HG02970 (cell line): ENCODE measurements at regions not wholly inside any gene's neighbourhood (a gene's known extent, or its start where the extent isn't known, plus 50 kb on each side); places are given as distances from the start of the nearest gene placed in this dataset.

Experiments
- ATAC-seq: cut with Tn5 transposase; IDR thresholded peaks from one replicate; pipeline ENCODE4 v1.9.1; 2021; ENCODE audit warnings: mild to moderate bottlenecking, moderate library complexity, moderate number of reproducible peaks; ENCODE audit not compliant: unreplicated experiment, low FRiP score

DNA sequence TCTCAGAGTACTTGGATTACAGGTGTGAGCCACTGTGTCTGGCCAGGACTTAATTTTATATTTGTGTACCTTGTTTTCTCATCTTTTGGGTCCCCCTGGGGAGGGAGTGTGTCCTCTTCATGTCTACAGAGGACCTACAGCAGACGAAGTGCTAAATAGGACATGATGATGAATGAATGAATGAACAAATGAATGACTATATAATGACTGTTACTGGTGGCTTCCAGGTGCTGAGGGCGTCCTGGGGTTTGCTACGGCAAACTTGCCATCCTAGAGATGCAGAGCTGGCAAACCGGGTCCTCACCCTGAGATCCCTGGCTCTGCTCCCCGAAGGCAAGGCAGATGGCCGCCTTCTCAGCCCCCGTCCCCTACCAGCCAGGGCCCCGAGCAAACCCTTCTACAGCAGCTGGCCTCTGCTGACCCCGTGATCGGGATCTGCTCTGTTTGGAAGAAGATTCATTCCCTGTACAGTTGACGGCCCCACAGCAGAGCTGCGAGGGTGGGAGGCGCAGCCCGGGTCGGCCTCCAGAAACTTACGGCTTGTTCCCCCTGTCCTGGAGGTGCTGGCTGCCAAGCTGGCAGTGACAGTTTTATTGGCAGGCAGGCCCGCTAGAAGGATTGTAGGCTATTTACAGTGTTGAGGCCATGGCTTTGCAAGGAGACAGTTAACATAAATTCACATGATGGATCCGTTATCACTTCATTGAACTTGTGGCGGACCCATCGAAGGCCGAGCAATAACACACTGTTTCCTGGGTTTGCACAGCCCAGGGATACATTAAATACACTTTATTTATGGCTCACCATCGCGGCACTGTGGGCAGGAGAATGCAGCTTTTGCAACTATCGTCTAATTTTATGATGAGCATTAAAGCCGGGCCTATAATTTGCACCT, 197.7 kb upstream of the GSE1 start:
- no peak for ATAC-seq

- ATAC-seq = no peak
These were observed 196.7 kb upstream of the GSE1 start for GRCh38 chr16:85416228-85417109.

DNA sequence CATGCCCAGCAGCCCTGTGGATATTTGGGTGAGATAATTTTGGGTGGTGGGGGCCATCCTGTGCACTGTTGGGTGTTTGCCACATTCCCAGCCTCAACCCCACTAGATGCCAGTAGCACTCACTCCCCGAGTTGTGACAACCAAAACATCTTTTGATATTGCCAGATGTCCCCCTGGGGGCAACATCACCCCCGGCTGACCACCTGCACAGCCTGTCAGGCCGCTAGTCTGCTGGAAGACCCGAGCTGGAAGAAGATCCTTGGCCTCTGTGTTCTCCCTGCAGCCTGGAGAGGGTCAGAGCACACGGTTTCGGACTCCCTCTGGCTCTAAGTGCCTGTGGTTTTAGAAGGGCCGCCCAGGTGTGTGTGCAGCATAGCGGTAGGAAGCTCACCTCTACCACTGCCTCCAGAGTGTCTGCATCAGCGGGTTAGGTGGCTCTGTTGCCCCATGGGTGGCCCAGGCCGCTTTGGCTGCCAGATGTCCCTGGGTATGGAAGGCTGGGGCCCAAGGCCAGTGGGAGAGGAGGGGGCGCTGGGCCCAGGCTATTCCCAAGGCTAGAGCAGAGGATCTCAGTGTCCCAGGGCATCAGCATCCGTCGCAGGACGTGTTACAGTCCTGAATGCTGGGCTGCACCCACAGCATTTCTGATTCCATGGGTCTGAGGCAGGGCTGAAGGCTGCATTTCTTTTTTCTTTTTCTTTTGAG, 195.8 kb upstream of the GSE1 start:
- ATAC-seq = no peak

- no peak for ATAC-seq
These were observed 194.1 kb upstream of the GSE1 start for GRCh38 chr16:85418978-85419491.

DNA sequence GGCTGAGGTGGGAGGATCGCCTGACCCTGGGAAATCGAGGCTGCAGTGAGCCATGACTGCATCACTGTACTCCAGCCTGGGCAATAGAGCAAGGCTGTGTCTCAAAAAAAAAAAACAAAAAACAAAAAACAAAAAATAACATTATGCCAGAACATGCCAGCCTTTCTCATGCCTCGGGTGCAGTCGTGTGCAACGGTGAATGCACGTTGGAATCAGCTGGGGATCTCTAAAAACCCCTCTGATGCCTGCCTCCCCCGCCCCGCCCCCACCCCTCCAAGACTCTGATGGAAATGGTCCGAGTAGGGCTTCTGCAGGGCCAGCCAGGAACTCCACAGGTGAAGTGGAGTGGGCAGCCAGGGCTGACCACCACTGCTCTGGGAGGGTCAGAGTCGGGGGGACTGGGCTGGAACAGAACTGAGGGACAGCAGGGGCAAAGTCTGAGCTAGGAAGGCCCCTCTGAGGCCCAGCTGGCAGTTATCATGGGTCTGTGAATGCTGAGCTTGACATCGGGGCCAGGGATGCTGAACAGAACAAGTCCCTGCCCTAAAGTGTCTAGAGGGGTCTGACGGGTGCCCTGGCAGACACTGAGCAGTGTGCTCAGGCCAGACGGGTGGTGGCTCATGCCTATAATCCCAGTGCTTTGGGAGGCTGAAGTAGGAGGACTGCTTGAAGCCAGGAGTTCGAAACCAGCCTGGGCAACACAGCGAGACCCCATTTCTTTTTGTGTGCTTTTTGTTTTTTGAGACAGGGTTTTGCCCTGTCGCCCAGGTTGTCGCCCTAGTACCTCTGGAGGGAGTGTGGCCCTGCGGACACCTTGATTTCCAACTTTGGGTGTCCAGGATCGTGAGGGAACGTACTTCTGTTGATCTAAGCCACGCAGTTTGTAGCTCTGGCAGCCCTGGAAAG, 193.4 kb upstream of the GSE1 start:
- no peak for ATAC-seq

DNA sequence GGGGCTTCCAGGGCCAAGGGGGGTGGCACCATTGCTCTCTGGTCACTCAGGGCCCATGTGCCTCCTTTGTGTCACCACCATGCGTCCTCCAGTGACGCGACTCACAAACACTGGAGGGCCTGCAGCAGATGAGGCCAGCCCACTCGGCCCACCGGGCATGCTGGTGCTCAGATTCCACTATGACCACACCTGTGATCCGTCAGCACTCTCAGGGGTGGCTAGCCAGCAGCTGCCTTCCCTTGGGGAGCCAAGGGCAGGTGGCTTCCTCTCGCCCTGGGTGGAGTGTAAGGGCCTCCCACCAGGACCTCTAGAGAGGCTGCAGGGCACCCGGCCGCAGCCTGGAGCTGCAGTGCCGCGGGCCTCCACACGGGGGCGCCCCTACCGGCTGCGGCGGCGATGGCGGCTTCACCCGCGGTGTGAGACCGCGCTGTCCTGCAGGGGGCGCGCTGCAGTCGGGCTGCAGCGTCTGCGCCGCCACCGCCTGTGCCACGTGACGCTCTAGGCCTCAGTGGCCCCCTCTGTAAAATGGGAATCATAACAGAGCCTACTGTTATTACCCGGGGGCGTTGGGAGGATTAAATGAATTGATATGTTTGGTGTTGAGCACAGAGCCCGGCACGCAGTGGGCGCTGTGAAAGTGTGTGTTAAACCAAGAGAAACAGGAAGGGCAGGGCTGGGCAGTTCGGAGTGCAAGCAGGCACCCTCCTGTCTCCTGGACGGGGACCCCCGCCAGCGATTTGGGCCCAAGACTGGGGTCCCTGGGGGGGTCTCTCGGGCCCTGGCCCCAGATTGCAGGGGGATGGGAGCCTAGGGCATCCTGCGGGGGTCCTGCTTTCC, 192.4 kb upstream of the GSE1 start:
- ATAC-seq = no peak

DNA sequence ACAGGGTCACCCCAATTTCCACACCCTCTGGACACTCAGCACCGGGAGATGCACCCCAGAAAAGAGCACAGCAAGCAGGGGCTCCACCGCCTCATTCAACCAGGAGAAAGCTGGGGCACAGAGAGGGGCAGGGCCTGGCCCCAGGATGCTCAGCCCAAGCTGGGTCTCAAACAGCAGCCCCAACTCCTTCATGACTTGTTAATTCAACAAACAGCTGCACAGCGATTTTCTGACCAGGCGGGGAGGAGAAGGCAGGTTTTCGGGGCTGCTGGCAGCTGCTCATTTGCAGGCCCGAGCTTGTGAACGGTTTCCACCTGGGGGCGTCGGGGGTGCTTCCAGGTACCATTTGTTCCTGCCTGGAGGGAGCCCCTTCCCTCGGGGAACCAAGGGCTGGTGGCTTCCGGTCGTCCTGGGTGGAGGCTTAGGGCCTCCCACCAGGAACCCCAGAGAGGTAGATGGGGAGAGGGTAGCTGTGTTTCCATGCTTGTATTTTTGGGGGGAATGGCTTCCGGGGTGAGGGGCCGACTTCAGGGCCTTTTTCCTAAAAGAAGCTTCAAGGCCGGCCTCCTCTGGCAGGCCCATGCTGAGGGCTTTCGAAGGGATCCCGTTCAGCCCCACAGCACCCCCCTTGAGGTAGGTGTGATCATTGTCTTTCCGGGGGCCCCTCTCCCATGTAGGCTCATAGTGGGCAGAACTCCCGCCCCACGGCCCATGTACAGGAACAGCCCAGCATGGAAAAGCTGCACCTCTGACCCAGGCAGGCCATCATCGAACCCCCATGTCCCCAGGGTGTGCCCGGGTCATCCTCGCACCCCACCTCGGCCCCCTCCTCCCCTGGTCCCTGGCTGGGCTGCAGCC, 191.6 kb upstream of the GSE1 start:
- no peak for ATAC-seq

GRCh38 chr16:85422196-85422631, 190.9 kb upstream of the GSE1 start:
- ATAC-seq = no peak

GRCh38 chr16:85422632-85423550, 190.2 kb upstream of the GSE1 start:
- ATAC-seq = no peak

DNA sequence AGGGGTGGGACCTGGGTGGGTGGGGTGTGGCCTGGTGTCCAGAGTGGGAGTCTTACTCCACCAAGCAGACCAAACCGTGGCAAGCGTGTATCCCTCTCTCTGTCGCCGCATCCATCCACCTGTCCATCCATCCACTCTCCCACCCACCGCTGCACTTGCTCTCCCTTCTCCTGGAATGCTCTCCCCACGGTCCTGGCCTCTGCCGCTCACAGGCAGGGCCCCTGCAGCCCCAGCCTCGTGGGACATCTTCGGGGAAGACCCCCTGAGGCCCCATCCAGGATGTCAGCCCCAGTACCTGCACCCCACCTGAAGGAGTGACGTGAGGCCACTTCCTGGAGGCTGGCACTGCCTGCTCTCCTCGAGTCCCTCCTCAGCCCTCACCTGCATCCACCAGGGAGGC, 189.5 kb upstream of the GSE1 start:
- no peak for ATAC-seq

DNA sequence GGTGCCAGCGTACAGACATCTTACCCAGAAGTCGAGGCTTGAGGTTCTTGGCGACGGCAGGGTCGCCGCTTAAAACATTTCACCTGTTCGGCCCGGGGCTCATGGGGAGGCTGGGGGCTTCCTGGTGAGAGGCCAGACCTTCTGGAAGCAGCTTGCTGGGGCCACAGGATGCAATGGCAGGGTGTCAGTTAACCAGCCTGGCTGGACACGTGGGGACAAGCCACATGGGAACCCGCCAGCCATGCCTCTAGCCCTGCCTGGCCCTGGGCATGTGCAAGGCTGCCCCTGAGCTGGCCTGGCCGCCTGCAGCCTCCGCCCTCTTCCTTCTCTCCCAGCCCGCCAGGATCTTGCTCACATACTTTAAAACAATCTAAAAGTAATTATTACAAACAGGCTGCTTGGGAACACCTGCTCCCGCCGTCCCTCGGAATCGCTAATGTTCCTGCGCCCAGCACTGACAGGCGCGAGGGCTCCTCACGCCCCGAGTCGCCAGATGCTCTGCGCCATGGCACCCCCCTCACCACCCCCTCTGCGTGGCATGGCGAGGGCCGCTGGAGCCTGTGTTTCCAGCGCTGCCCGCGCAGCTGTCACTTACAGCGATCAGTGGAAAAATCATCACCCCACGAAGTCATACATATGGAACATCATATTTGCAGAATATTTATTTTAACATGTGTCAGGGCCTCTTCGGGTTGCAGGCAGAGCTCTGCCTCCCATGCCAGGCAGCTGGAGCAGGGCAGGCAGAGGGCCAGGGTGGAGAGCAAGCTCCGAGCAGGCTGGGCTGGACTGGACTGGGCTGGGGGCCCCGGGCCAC, 188.7 kb upstream of the GSE1 start:
- ATAC-seq = no peak

DNA sequence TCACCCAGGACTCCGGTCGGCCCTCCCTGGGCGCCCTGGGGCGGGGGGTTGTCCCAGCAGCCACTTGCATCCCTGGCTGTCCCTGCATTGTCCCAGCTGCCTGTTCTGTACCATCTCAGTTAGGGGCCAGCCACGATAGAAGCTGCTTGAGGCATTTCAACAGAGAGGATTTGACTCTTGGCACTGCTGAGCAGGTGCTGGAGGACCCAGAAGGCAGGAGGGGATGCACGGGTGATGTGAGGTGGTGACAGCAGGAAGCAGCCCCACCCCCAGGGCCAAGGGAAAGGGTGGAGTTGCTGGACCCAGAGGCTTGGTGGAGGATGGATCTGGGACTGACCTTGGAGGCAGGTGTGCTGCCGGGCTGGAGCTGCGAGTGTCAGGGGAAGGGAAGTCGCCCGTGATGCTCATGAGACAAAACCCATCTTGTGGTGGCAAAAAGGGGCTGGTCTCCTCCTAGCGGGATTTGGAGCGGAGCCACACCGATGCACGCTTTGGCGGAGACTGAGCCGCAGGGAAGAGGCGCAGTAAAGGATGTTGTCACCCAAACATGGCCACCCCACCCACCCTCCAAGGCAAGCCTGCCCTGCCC, 188.0 kb upstream of the GSE1 start:
- ATAC-seq = no peak

DNA sequence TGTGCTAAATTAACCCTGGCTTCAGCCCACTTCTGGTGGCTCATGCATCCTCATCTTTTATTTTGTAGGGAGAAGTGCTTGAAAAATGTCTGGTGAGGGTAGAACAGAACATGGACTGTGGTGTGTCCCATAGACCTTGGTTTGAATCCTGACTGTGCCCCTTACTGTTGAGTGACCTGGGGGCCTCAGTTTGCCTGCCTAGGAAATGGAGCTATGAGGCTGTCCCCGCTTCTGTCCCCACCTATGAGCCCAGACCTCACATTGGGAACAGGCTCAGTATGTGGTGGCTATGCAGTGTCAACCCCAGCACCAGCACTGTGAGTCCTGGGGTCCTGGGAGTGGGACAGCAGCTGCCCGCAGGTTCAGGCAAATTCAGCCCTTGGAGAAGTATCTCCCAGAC, 186.3 kb upstream of the GSE1 start:
- ATAC-seq = no peak

DNA sequence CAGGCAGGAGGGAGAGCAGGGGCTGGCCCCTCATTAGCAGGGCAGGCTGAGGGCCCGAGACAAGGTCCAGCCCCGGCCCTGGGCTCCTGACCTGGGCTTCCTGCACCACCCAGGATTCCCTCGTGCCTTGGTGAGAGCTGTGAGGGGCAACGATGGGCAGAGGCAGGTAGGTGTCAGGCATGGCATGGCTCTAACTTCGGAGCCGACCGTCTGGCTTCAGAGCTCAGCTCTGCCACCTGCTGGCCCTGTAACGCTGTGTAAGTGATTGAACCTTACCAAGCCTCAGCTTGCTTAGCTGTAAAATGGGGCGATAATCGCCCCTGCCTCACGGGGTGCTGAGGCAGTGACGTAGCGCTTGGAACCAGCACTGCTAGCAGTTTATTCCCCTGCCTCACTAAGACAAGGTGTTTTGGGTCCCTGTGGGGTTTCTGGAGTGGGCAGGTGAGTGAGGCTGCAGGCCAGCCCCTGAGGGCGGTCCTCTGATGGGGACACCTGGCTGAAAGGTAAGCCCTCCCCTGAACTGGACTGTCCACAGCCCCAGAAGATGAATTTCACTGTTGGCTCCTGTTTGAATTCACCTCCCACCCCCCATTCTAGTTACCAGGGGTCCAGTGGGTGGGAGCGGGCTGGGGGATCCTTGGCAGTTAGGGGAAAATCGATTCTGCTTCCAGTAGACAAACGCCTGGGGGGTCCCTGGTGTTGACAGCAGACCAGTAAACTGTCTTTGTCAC, 184.8 kb upstream of the GSE1 start:
- ATAC-seq = no peak
